ENCODE measurements at regions not wholly inside any gene's neighbourhood (a gene's known extent, or its start where the extent isn't known, plus 50 kb on each side); places are given as distances from the start of the nearest gene placed in this dataset.

- H3K36me3 ChIP-seq (ENCODE audit: control insufficient read depth, insufficient read depth, low read length), result no peaks in the 10 kb centered on the region
- peaks cover 4% of the 10 kb centered on the region for H3K4me1 ChIP-seq (ENCODE audit: control insufficient read depth, insufficient read depth, low read length)
- H3K27me3 ChIP-seq (ENCODE audit: control insufficient read depth, insufficient read depth, low read length, poor library complexity, severe bottlenecking), result no peaks in the 10 kb centered on the region
- TF ChIP-seq CTCF (conservative IDR thresholded peaks at IDR 0.05), result no peak
- H3K4me3 ChIP-seq (ENCODE audit: low read length), result no peak overlapping the region
- H3K36me3 Mint-ChIP-seq (ENCODE audit: low read depth), result peaks cover 3% of the 10 kb centered on the region
- H3K27ac ChIP-seq (ENCODE audit: low read depth, low read length), result no peak overlapping the region
- no peak overlapping the region for H3K9ac ChIP-seq (ENCODE audit: extremely low read depth, low read length, poor library complexity, severe bottlenecking)
- no peak for DNase-seq
- H3K4me1 Mint-ChIP-seq, result peaks cover 9% of the 10 kb centered on the region
- peaks cover 7% of the 10 kb centered on the region for H3K9me3 ChIP-seq (ENCODE audit: control insufficient read depth, low read length)
- H3K27me3 Mint-ChIP-seq (ENCODE audit: insufficient read depth), result no peaks in the 10 kb centered on the region
- H3K27ac Mint-ChIP-seq, result no peak overlapping the region
- H3K9me3 Mint-ChIP-seq, result peaks cover 19% of the 10 kb centered on the region
- no peak overlapping the region for H3K4me3 Mint-ChIP-seq
- WGBS, 2 experiments (ENCODE audit: insufficient coverage in 1 of 2, insufficient read length in 1 of 2), result 50 to 86% methylated on average over 1 of the region's 1 CpG
Measured at GRCh38 chr3:106717178-106717780, 660.0 kb upstream of the CCDC54 start.

GRCh38 chr3:106719077-106719476 lies 658.2 kb upstream of the CCDC54 start:
- Histone ChIP-seq H3K9me3 (ENCODE audit: control insufficient read depth, low read length) (peaks cover 7% of the 10 kb centered on the region), H3K9ac (ENCODE audit: extremely low read depth, low read length, poor library complexity, severe bottlenecking) (no peak overlapping the region), H3K4me3 (ENCODE audit: low read length) (no peak overlapping the region), H3K36me3 (ENCODE audit: control insufficient read depth, insufficient read depth, low read length) (no peaks in the 10 kb centered on the region), H3K27me3 (ENCODE audit: control insufficient read depth, insufficient read depth, low read length, poor library complexity, severe bottlenecking) (no peaks in the 10 kb centered on the region), H3K4me1 (ENCODE audit: control insufficient read depth, insufficient read depth, low read length) (peaks cover under 1% of the 10 kb centered on the region), H3K27ac (ENCODE audit: low read depth, low read length) (no peak overlapping the region)
- H3K27ac Mint-ChIP-seq, result no peak overlapping the region
- TF ChIP-seq CTCF (conservative IDR thresholded peaks at IDR 0.05), result no peak
- H3K36me3 Mint-ChIP-seq (ENCODE audit: low read depth), result peaks cover 3% of the 10 kb centered on the region
- H3K4me3 Mint-ChIP-seq, result no peak overlapping the region
- no peaks in the 10 kb centered on the region for H3K27me3 Mint-ChIP-seq (ENCODE audit: insufficient read depth)
- peaks cover 5% of the 10 kb centered on the region for H3K4me1 Mint-ChIP-seq
- peaks cover 19% of the 10 kb centered on the region for H3K9me3 Mint-ChIP-seq
- no peak for DNase-seq

GRCh38 chr3:106719583-106719982 lies 657.7 kb upstream of the CCDC54 start:
- no peak overlapping the region for H3K27ac ChIP-seq (ENCODE audit: low read depth, low read length)
- no peaks in the 10 kb centered on the region for H3K4me1 ChIP-seq (ENCODE audit: control insufficient read depth, insufficient read depth, low read length)
- H3K9me3 Mint-ChIP-seq, result peaks cover 19% of the 10 kb centered on the region
- no peak overlapping the region for H3K27ac Mint-ChIP-seq
- H3K4me1 Mint-ChIP-seq, result peaks cover 1% of the 10 kb centered on the region
- TF ChIP-seq CTCF (conservative IDR thresholded peaks at IDR 0.05), result no peak
- H3K4me3 Mint-ChIP-seq, result no peak overlapping the region
- no peak overlapping the region for H3K9ac ChIP-seq (ENCODE audit: extremely low read depth, low read length, poor library complexity, severe bottlenecking)
- H3K9me3 ChIP-seq (ENCODE audit: control insufficient read depth, low read length), result peaks cover 7% of the 10 kb centered on the region
- H3K27me3 ChIP-seq (ENCODE audit: control insufficient read depth, insufficient read depth, low read length, poor library complexity, severe bottlenecking), result no peaks in the 10 kb centered on the region
- peaks cover 3% of the 10 kb centered on the region for H3K36me3 Mint-ChIP-seq (ENCODE audit: low read depth)
- no peak for DNase-seq
- H3K4me3 ChIP-seq (ENCODE audit: low read length), result no peak overlapping the region
- H3K36me3 ChIP-seq (ENCODE audit: control insufficient read depth, insufficient read depth, low read length), result no peaks in the 10 kb centered on the region
- WGBS, 2 experiments (ENCODE audit: insufficient coverage in 1 of 2, insufficient read length in 1 of 2), result 98 to 100% methylated on average over 1 to 2 of the region's 2 CpGs
- H3K27me3 Mint-ChIP-seq (ENCODE audit: insufficient read depth), result no peaks in the 10 kb centered on the region

All from endodermal cell (in vitro differentiated cells).